ENCODE measurements at regions not wholly inside any gene's neighbourhood (a gene's known extent, or its start where the extent isn't known, plus 50 kb on each side); places are given as distances from the start of the nearest gene placed in this dataset.

DNA sequence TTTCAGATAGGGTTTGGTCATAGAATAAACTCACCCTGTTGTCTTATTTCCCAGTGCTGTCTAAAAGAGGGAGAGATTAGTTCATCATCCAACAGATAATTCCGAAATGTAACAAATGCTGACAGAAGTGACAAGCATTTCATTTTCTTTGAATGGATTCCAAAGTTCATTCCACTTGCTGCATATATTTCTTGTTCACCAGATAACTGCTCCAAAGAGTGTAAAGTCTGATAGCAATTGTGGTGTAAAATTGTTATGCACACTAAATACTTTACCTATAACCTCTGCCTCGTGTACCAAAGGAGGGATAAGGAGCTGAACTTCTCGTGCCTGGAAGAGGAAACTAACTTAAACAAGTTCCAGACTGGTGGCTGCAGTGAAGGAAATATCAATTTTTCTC, 290.0 kb upstream of the ADAMTSL1 start:
- no peak for TF ChIP-seq EZH2 (IDR thresholded peaks at IDR 0.05; ENCODE audit: insufficient read depth, low read length)
- TF ChIP-seq, protein P1, sequence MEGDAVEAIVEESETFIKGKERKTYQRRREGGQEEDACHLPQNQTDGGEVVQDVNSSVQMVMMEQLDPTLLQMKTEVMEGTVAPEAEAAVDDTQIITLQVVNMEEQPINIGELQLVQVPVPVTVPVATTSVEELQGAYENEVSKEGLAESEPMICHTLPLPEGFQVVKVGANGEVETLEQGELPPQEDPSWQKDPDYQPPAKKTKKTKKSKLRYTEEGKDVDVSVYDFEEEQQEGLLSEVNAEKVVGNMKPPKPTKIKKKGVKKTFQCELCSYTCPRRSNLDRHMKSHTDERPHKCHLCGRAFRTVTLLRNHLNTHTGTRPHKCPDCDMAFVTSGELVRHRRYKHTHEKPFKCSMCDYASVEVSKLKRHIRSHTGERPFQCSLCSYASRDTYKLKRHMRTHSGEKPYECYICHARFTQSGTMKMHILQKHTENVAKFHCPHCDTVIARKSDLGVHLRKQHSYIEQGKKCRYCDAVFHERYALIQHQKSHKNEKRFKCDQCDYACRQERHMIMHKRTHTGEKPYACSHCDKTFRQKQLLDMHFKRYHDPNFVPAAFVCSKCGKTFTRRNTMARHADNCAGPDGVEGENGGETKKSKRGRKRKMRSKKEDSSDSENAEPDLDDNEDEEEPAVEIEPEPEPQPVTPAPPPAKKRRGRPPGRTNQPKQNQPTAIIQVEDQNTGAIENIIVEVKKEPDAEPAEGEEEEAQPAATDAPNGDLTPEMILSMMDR (IDR thresholded peaks at IDR 0.05; ENCODE audit: insufficient read depth, low read depth, low read length): no peak
- Histone ChIP-seq H2AFZ (ENCODE audit: low read depth, low read length) (no peak overlapping the region), H4K20me1 (ENCODE audit: insufficient read depth, low read length) (no peaks in the 10 kb centered on the region), H3K27me3 (ENCODE audit: insufficient read depth, low read length) (no peaks in the 10 kb centered on the region), H3K9me3 (ENCODE audit: insufficient read depth, low read depth, low read length) (no peaks in the 10 kb centered on the region), H3K27ac (ENCODE audit: low read depth, low read length) (no peak overlapping the region), H3K79me2 (ENCODE audit: insufficient read depth, low read length) (no peaks in the 10 kb centered on the region), H3K9ac (ENCODE audit: low read length) (no peak overlapping the region), H3K36me3 (ENCODE audit: insufficient read depth, low read length) (no peaks in the 10 kb centered on the region), H3K4me1 (ENCODE audit: insufficient read depth, low read length) (no peaks in the 10 kb centered on the region), H3K4me2 (ENCODE audit: low read length) (no peak overlapping the region), H3K4me3 (ENCODE audit: insufficient read depth, low read depth, low read length) (no peak overlapping the region)
- FAIRE-seq (no peak), DNase-seq (ENCODE audit: low read depth) (no peak)
- H3K27ac Mint-ChIP-seq (ENCODE audit: unreplicated experiment): no peak overlapping the region
- peaks cover 3% of the 10 kb centered on the region for H3K9me3 Mint-ChIP-seq (ENCODE audit: unreplicated experiment)
- H3K36me3 Mint-ChIP-seq (ENCODE audit: low read depth, unreplicated experiment): no peaks in the 10 kb centered on the region
- no peaks in the 10 kb centered on the region for H3K27me3 Mint-ChIP-seq (ENCODE audit: low read depth, unreplicated experiment)
- no peaks in the 10 kb centered on the region for H3K4me1 Mint-ChIP-seq (ENCODE audit: low read depth, unreplicated experiment)
- H3K4me3 Mint-ChIP-seq (ENCODE audit: unreplicated experiment): no peak overlapping the region

DNA sequence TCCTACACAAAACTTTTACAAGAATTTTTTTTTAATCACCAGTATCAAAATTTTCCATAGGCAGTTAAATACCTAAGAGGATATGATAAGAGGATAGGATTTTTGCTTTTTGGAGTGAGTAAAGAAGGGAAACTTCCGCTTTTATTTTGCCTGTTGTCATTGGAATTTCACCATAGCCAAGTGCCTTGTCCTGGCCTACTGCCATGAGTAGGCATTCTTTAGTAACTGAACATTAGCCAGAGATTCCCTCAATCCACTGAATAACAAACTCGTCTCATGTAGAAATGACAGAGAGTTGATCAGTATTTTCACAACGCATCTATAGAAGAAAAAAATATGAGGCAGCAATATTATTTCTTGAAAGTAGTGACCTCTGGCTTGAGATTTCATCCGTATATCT, 289.6 kb upstream of the ADAMTSL1 start:
- no peak overlapping the region for H2AFZ ChIP-seq (ENCODE audit: low read depth, low read length)
- no peak overlapping the region for H3K4me2 ChIP-seq (ENCODE audit: low read length)
- Mint-ChIP-seq H3K9me3 (ENCODE audit: unreplicated experiment) (peaks cover under 1% of the 10 kb centered on the region), H3K4me1 (ENCODE audit: low read depth, unreplicated experiment) (no peaks in the 10 kb centered on the region), H3K4me3 (ENCODE audit: unreplicated experiment) (no peak overlapping the region), H3K27ac (ENCODE audit: unreplicated experiment) (no peak overlapping the region), H3K36me3 (ENCODE audit: low read depth, unreplicated experiment) (no peaks in the 10 kb centered on the region), H3K27me3 (ENCODE audit: low read depth, unreplicated experiment) (no peaks in the 10 kb centered on the region)
- H3K79me2 ChIP-seq (ENCODE audit: insufficient read depth, low read length): no peaks in the 10 kb centered on the region
- H3K4me3 ChIP-seq (ENCODE audit: insufficient read depth, low read depth, low read length): no peak overlapping the region
- no peaks in the 10 kb centered on the region for H3K4me1 ChIP-seq (ENCODE audit: insufficient read depth, low read length)
- H4K20me1 ChIP-seq (ENCODE audit: insufficient read depth, low read length): no peaks in the 10 kb centered on the region
- no peak overlapping the region for H3K27ac ChIP-seq (ENCODE audit: low read depth, low read length)
- FAIRE-seq (peak; percentile 34), DNase-seq (ENCODE audit: low read depth) (no peak)
- H3K9ac ChIP-seq (ENCODE audit: low read length): no peak overlapping the region
- no peaks in the 10 kb centered on the region for H3K27me3 ChIP-seq (ENCODE audit: insufficient read depth, low read length)
- no peak for TF ChIP-seq EZH2 (IDR thresholded peaks at IDR 0.05; ENCODE audit: insufficient read depth, low read length)
- TF ChIP-seq, protein P1 (IDR thresholded peaks at IDR 0.05; ENCODE audit: insufficient read depth, low read depth, low read length): no peak
- no peaks in the 10 kb centered on the region for H3K9me3 ChIP-seq (ENCODE audit: insufficient read depth, low read depth, low read length)
- H3K36me3 ChIP-seq (ENCODE audit: insufficient read depth, low read length): no peaks in the 10 kb centered on the region

DNA sequence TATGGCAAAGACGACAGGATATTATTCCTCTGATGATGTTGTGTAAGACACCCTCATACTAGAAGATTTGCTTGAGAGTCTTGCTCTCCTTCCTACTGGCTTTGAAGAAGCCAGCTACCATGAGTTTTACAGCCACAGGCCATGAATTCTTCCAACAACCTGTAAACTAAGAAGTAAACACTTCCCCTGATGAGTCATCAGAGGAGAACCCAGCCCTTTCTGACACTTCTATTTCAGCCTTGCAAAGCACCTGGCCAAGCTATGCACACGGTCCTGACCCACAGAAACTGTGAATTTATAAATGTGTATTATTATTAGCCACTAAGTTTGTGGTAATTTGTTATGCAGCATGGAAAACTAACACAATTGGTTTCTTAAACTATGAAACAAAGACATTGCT, 288.8 kb upstream of the ADAMTSL1 start:
- no peaks in the 10 kb centered on the region for H3K27me3 Mint-ChIP-seq (ENCODE audit: low read depth, unreplicated experiment)
- Histone ChIP-seq H3K9ac (ENCODE audit: low read length) (no peak overlapping the region), H3K9me3 (ENCODE audit: insufficient read depth, low read depth, low read length) (no peaks in the 10 kb centered on the region), H3K36me3 (ENCODE audit: insufficient read depth, low read length) (no peaks in the 10 kb centered on the region), H4K20me1 (ENCODE audit: insufficient read depth, low read length) (no peaks in the 10 kb centered on the region), H3K4me2 (ENCODE audit: low read length) (no peak overlapping the region), H3K4me3 (ENCODE audit: insufficient read depth, low read depth, low read length) (no peak overlapping the region), H3K27ac (ENCODE audit: low read depth, low read length) (no peak overlapping the region), H3K79me2 (ENCODE audit: insufficient read depth, low read length) (no peaks in the 10 kb centered on the region), H3K27me3 (ENCODE audit: insufficient read depth, low read length) (no peaks in the 10 kb centered on the region), H3K4me1 (ENCODE audit: insufficient read depth, low read length) (no peaks in the 10 kb centered on the region), H2AFZ (ENCODE audit: low read depth, low read length) (no peak overlapping the region)
- H3K9me3 Mint-ChIP-seq (ENCODE audit: unreplicated experiment): no peaks in the 10 kb centered on the region
- peaks cover 2% of the 10 kb centered on the region for H3K4me1 Mint-ChIP-seq (ENCODE audit: low read depth, unreplicated experiment)
- FAIRE-seq (no peak), DNase-seq (ENCODE audit: low read depth) (no peak)
- no peak overlapping the region for H3K4me3 Mint-ChIP-seq (ENCODE audit: unreplicated experiment)
- TF ChIP-seq EZH2 (IDR thresholded peaks at IDR 0.05; ENCODE audit: insufficient read depth, low read length): no peak
- TF ChIP-seq, protein P1 (IDR thresholded peaks at IDR 0.05; ENCODE audit: insufficient read depth, low read depth, low read length): no peak
- H3K36me3 Mint-ChIP-seq (ENCODE audit: low read depth, unreplicated experiment): no peaks in the 10 kb centered on the region
- no peak overlapping the region for H3K27ac Mint-ChIP-seq (ENCODE audit: unreplicated experiment)

Measured in astrocyte (in vitro differentiated cells and primary cell).